ENCODE measurements at regions not wholly inside any gene's neighbourhood (a gene's known extent, or its start where the extent isn't known, plus 50 kb on each side); places are given as distances from the start of the nearest gene placed in this dataset.
"Not testable (repeated sequence)": the region's sequence is repeated elsewhere in the genome, so short reads cannot be mapped to it uniquely, and the experiment has no call there.

- intact Hi-C loops (cut with DNase I); DNase-seq (ENCODE audit: low spot score): not testable (repeated sequence)
Observed at GRCh38 chr14:97808541-97808940, 1011.4 kb downstream of the VRK1 start.

- intact Hi-C loops (cut with DNase I) = no loop called here
- no peak for DNase-seq (ENCODE audit: low spot score)
Observed at GRCh38 chr14:97813556-97813955, 1016.4 kb downstream of the VRK1 start.

- no peak for DNase-seq (ENCODE audit: low spot score)
- intact Hi-C loops (cut with DNase I) = no loop called here
Observed at GRCh38 chr14:97820781-97821180, 1023.6 kb downstream of the VRK1 start.

- DNase-seq (ENCODE audit: low spot score) = no peak
- intact Hi-C loops (cut with DNase I) = no loop called here
Observed at GRCh38 chr14:97824218-97824617, 1027.0 kb downstream of the VRK1 start.

- no peak for DNase-seq (ENCODE audit: low spot score)
- intact Hi-C loops (cut with DNase I) = no loop called here
Observed at GRCh38 chr14:97827746-97828145, 1030.6 kb downstream of the VRK1 start.

GRCh38 chr14:97832776-97833175 is 1035.6 kb downstream of the VRK1 start:
- DNase-seq (ENCODE audit: low spot score) = no peak
- intact Hi-C loops (cut with DNase I) = no loop called here

- no peak for DNase-seq (ENCODE audit: low spot score)
- intact Hi-C loops (cut with DNase I) = no loop called here
Observed at GRCh38 chr14:97838986-97839385, 1041.8 kb downstream of the VRK1 start.

- intact Hi-C loops (cut with DNase I) = no loop called here
Observed at GRCh38 chr14:97840159-97840558, 1043.0 kb downstream of the VRK1 start.

GRCh38 chr14:97841762-97842161 is 1044.6 kb downstream of the VRK1 start:
- DNase-seq (ENCODE audit: low spot score) = no peak
- intact Hi-C loops (cut with DNase I) = no loop called here

More at GRCh38 chr14:97840159-97840558, 1043.0 kb downstream of the VRK1 start:
- no peak for DNase-seq (ENCODE audit: low spot score)

GRCh38 chr14:97843066-97843465 is 1045.9 kb downstream of the VRK1 start:
- DNase-seq (ENCODE audit: low spot score) = no peak
- intact Hi-C loops (cut with DNase I) = no loop called here

- DNase-seq (ENCODE audit: low spot score) = no peak
- intact Hi-C loops (cut with DNase I) = no loop called here
Observed at GRCh38 chr14:97844042-97844441, 1046.9 kb downstream of the VRK1 start.

GRCh38 chr14:97846156-97846555 is 1049.0 kb downstream of the VRK1 start:
- intact Hi-C loops (cut with DNase I) = no loop called here
- DNase-seq (ENCODE audit: low spot score) = no peak

GRCh38 chr14:97848317-97848980 is 1051.3 kb downstream of the VRK1 start:
- intact Hi-C loops (cut with DNase I) = no loop called here
- DNase-seq (ENCODE audit: low spot score) = no peak

- intact Hi-C loops (cut with DNase I) = no loop called here
- DNase-seq (ENCODE audit: low spot score) = no peak
Observed at GRCh38 chr14:97850466-97850865, 1053.3 kb downstream of the VRK1 start.

GRCh38 chr14:97850886-97851285 is 1053.7 kb downstream of the VRK1 start:
- intact Hi-C loops (cut with DNase I) = no loop called here
- DNase-seq (ENCODE audit: low spot score) = no peak

- intact Hi-C loops (cut with DNase I) = no loop called here
- DNase-seq (ENCODE audit: low spot score) = no peak
Observed at GRCh38 chr14:97851428-97851995, 1054.3 kb downstream of the VRK1 start.

GRCh38 chr14:97854918-97855317 is 1057.7 kb downstream of the VRK1 start:
- intact Hi-C loops (cut with DNase I) = no loop called here
- no peak for DNase-seq (ENCODE audit: low spot score)

GRCh38 chr14:97866195-97866594 is 1069.0 kb downstream of the VRK1 start:
- intact Hi-C loops (cut with DNase I) = no loop called here
- DNase-seq (ENCODE audit: low spot score) = no peak

- no peak for DNase-seq (ENCODE audit: low spot score)
- intact Hi-C loops (cut with DNase I) = no loop called here
Observed at GRCh38 chr14:97866664-97867063, 1069.5 kb downstream of the VRK1 start.

GRCh38 chr14:97873291-97873690 is 1076.1 kb downstream of the VRK1 start:
- DNase-seq (ENCODE audit: low spot score) = no peak
- intact Hi-C loops (cut with DNase I) = no loop called here

- DNase-seq (ENCODE audit: low spot score) = no peak
- intact Hi-C loops (cut with DNase I) = no loop called here
Observed at GRCh38 chr14:97874394-97874793, 1077.2 kb downstream of the VRK1 start.
